T1000 (cell line): ENCODE measurements at regions not wholly inside any gene's neighbourhood (a gene's known extent, or its start where the extent isn't known, plus 50 kb on each side); places are given as distances from the start of the nearest gene placed in this dataset.

Source experiments
- DNase-seq: peaks from one replicate; lab custom pipeline; 2025; ENCODE audit warnings: mixed read lengths; lab: John Stamatoyannopoulos, UW

- DNase-seq = no peak
These were observed 584.8 kb downstream of the HDGFL1 start for GRCh38 chr6:23154159-23154558.

GRCh38 chr6:23170049-23170448 is 600.7 kb downstream of the HDGFL1 start:
- no peak for DNase-seq

- DNase-seq = no peak
These were observed 603.9 kb downstream of the HDGFL1 start for GRCh38 chr6:23173234-23173633.

- DNase-seq = peak; percentile 57
These were observed 605.5 kb downstream of the HDGFL1 start for GRCh38 chr6:23174781-23175361.

- no peak for DNase-seq
These were observed 606.0 kb downstream of the HDGFL1 start for GRCh38 chr6:23175391-23175790.

GRCh38 chr6:23176471-23176870 is 607.1 kb downstream of the HDGFL1 start:
- DNase-seq = no peak

- DNase-seq = no peak
These were observed 607.5 kb downstream of the HDGFL1 start for GRCh38 chr6:23176883-23177282.

GRCh38 chr6:23177806-23178205 is 608.4 kb downstream of the HDGFL1 start:
- no peak for DNase-seq

GRCh38 chr6:23179994-23180393 is 610.6 kb downstream of the HDGFL1 start:
- no peak for DNase-seq

- DNase-seq = no peak
These were observed 611.3 kb downstream of the HDGFL1 start for GRCh38 chr6:23180504-23181293.

- no peak for DNase-seq
These were observed 612.2 kb downstream of the HDGFL1 start for GRCh38 chr6:23181356-23182110.

GRCh38 chr6:23183846-23184245 is 614.5 kb downstream of the HDGFL1 start:
- DNase-seq = no peak

- DNase-seq = no peak
These were observed 615.0 kb downstream of the HDGFL1 start for GRCh38 chr6:23184351-23184750.

GRCh38 chr6:23195487-23195886 is 626.1 kb downstream of the HDGFL1 start:
- DNase-seq = no peak

- no peak for DNase-seq
These were observed 630.2 kb downstream of the HDGFL1 start for GRCh38 chr6:23199541-23199940.

GRCh38 chr6:23200946-23201345 is 631.6 kb downstream of the HDGFL1 start:
- DNase-seq = no peak

- no peak for DNase-seq
These were observed 632.8 kb downstream of the HDGFL1 start for GRCh38 chr6:23202207-23202606.

- no peak for DNase-seq
These were observed 643.0 kb downstream of the HDGFL1 start for GRCh38 chr6:23212398-23212797.

GRCh38 chr6:23213193-23213592 is 643.8 kb downstream of the HDGFL1 start:
- DNase-seq = no peak

GRCh38 chr6:23213651-23214050 is 644.3 kb downstream of the HDGFL1 start:
- no peak for DNase-seq

- DNase-seq = no peak
These were observed 649.4 kb downstream of the HDGFL1 start for GRCh38 chr6:23218751-23219150.

- no peak for DNase-seq
These were observed 653.4 kb downstream of the HDGFL1 start for GRCh38 chr6:23222724-23223123.

- no peak for DNase-seq
These were observed 655.2 kb downstream of the HDGFL1 start for GRCh38 chr6:23224540-23224939.
